ENCODE measurements at regions not wholly inside any gene's neighbourhood (a gene's known extent, or its start where the extent isn't known, plus 50 kb on each side); places are given as distances from the start of the nearest gene placed in this dataset.
"Not testable (repeated sequence)": the region's sequence is repeated elsewhere in the genome, so short reads cannot be mapped to it uniquely, and the experiment has no call there.

DNA sequence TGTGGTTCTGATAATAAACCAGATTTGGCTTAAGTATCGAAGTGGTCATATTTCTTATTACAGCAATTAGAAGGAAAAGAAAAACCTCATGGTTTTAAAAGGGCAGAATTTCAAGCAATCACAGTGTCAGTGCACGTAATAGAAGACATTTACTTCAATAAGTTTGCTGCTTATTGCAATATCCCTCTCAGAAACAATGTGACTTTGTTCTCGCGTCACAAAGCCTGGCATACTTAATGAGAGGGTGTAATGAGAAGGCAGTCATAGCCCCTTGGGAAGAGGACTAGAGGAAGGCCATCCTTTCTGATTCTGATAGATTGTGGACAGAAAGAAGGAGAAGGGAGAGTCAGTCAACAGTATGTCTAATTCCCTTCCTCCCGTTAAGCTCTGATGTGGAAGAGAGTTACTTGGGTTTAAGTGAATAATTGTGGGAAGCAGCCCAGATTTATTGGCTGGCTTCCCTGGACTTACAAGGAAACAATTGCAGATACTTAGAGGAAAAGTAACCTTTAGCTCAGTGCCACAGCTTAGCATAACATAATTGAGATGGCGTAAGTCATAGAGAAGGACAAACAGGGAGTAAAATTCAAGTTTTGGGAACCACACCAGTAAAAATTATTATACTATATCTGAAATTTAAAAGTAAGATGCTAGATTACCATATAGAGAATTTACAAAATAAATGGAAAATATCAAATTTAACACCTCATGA is 738.2 kb downstream of the PRIM2 start:
- not testable (repeated sequence) for H3K9me3 ChIP-seq, H3K36me3 ChIP-seq, H3K9ac ChIP-seq, H3K4me3 ChIP-seq, H3K27me3 ChIP-seq, H3K27ac ChIP-seq, H3K4me2 ChIP-seq, H4K20me1 ChIP-seq, H3K4me1 ChIP-seq

DNA sequence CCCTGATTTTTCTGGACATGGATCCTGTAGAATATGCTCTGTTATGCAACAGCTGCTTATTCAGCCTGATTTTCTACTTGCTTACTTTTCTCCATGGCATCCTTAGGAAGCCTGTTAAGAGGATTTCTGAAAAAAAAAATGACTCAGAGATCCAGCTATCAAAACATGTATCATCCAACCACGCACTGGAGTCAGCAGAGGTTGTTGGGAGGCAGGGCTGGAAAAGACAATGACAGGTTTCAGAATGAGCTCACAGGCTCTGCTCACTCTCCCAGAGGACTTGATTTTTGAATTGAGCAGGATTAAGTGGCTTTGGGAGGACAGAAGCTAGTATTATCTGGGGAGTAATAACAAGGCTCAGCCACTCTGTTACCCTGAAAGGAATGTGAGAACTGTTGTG is 742.3 kb downstream of the PRIM2 start:
- H3K27ac ChIP-seq, H4K20me1 ChIP-seq, H3K4me1 ChIP-seq, H3K27me3 ChIP-seq, H3K9ac ChIP-seq, H3K36me3 ChIP-seq, H3K4me2 ChIP-seq, H3K4me3 ChIP-seq, H3K9me3 ChIP-seq: not testable (repeated sequence)

DNA sequence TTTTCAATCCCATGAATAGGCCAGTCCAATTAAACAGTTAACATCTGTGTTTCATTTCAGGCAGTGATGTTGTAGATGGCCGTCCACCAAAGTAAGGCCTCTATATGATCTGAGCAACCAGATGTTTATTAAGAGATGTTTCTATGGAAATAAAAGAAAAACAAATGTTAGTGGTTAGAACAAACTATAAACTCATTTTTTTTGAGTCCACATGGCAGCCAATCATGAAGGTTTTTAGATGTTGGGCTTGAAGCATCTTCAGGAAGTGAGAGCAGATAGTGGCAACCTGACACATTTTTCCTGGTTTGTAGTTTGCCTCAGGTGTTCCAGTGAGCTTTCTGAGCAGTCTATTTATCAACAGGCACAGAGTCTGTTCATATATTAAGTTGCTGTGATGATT is 746.1 kb downstream of the PRIM2 start:
- H3K4me1 ChIP-seq, H4K20me1 ChIP-seq, H3K9me3 ChIP-seq, H3K9ac ChIP-seq, H3K4me2 ChIP-seq, H3K27me3 ChIP-seq, H3K4me3 ChIP-seq, H3K36me3 ChIP-seq, H3K27ac ChIP-seq: not testable (repeated sequence)

DNA sequence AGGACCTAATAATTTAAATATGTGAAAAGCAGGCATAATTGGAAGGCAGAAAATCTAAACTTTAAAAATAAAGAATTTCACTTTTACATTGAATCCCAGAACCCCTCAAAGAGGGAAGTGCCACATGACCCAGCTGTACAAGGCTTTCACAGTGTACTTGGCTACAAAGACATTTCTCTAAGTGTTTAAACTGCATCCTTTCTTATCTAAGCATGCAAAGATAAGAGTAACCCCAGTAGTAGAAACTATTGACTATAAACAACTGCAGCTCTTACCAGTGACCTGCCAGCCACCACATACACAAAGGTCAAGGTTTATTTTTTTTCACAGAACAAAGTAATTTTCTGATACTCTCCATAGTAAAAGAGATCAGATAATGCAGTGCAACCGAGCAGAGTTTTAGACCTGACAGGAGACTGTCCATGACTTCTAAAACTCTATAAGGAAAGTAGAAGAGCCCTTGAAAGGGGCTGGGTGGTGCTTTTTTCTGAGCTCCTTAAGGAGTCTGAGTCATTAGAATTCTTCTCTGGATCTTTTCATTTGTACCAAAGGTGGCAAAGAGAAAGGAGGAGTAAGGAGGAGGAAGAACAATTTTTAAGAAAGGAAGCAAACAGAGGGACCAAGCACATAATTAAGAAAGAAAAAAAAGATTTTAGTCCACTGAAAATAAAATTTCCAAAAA is 750.6 kb downstream of the PRIM2 start:
- H4K20me1 ChIP-seq, H3K4me3 ChIP-seq, H3K27me3 ChIP-seq, H3K4me2 ChIP-seq, H3K4me1 ChIP-seq, H3K27ac ChIP-seq, H3K36me3 ChIP-seq, H3K9ac ChIP-seq, H3K9me3 ChIP-seq: not testable (repeated sequence)

DNA sequence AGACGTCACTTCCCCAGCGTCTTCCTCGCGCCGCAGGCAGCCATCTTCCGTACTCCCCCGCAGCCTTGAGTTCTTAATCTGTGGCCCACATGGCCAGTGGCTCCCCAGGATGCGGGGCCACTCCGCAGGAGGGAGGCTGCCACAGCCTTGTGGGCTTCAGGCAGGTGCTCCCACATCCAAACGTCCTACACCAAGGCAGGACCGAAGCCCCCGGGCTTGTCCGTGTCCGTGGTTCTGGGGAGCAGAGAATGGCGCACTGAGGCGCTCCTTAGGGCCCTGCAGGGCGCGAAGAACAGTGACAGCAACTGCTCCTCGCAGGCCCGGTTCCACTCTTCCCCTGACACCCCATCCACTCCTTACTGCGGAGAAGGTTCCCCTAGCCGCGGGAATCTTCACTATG is 755.8 kb downstream of the PRIM2 start:
- Histone ChIP-seq H3K4me2 (no peak overlapping the region), H3K27ac (no peak overlapping the region), H4K20me1 (no peaks in the 10 kb centered on the region), H3K9ac (no peak overlapping the region), H3K4me3 (no peak overlapping the region), H3K27me3 (no peaks in the 10 kb centered on the region), H3K9me3 (no peaks in the 10 kb centered on the region), H3K36me3 (no peaks in the 10 kb centered on the region), H3K4me1 (no peaks in the 10 kb centered on the region)
- no peak for TF ChIP-seq Cebpa-rat (IDR thresholded peaks at IDR 0.05)

DNA sequence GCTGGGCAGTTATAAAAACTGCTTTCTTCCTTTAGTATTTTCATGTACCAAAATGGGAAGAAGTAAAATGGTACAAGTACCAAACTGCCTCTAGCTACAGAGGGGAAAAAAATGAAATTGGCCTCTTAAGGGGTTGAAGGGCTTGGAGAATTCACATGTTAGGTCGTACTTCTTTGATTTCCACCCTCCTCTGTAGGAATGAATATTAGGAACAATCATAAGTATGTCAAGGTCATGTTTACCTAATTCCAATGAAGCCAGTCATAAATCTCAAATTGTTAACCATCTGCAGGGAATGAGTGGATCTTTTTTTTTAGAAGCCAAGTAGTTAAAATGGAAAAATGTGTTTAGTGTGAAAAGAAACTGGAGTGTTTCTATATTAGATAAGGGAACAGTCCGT is 772.6 kb downstream of the PRIM2 start:
- not testable (repeated sequence) for H3K36me3 ChIP-seq, H3K4me1 ChIP-seq, H3K4me2 ChIP-seq, H3K4me3 ChIP-seq, H3K9ac ChIP-seq, H4K20me1 ChIP-seq, H3K27me3 ChIP-seq, H3K9me3 ChIP-seq, H3K27ac ChIP-seq

DNA sequence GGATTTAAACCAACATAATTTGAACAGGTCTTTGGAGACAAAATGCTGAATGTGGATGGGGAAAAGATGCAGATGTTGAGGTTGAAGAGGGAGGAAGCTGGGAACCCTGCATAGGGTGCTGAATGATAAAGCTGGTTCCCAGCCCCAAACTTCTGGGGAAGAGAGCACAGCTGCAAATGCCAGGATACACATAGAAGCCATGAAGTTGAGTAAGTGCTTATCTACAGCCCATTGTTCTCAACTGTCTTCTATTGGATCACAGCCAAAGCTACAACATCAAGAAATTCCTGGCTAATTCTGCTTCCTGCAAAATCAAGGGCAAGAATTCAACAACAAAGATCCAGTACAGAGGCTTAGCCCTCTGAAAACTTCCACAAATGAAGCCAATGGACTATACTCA is 779.8 kb downstream of the PRIM2 start:
- not testable (repeated sequence) for H3K27ac ChIP-seq, H3K4me2 ChIP-seq, H3K9ac ChIP-seq, H3K36me3 ChIP-seq, H3K27me3 ChIP-seq, H4K20me1 ChIP-seq, H3K4me1 ChIP-seq, H3K9me3 ChIP-seq, H3K4me3 ChIP-seq

- no peak for TF ChIP-seq Cebpa-rat (IDR thresholded peaks at IDR 0.05)
- no peaks in the 10 kb centered on the region for H3K4me1 ChIP-seq
- H3K9me3 ChIP-seq: no peaks in the 10 kb centered on the region
- H3K9ac ChIP-seq: no peak overlapping the region
- no peak overlapping the region for H3K4me3 ChIP-seq
- no peaks in the 10 kb centered on the region for H4K20me1 ChIP-seq
- no peak overlapping the region for H3K4me2 ChIP-seq
- H3K36me3 ChIP-seq: no peaks in the 10 kb centered on the region
- H3K27ac ChIP-seq: no peak overlapping the region
- no peaks in the 10 kb centered on the region for H3K27me3 ChIP-seq
These were observed 796.5 kb downstream of the PRIM2 start for GRCh38 chr6:58113960-58114359.

GRCh38 chr6:58117162-58117561 is 799.7 kb downstream of the PRIM2 start:
- H3K4me2 ChIP-seq, H4K20me1 ChIP-seq, H3K4me3 ChIP-seq, H3K9ac ChIP-seq, H3K36me3 ChIP-seq, H3K9me3 ChIP-seq, H3K4me1 ChIP-seq, H3K27ac ChIP-seq, H3K27me3 ChIP-seq: not testable (repeated sequence)

DNA sequence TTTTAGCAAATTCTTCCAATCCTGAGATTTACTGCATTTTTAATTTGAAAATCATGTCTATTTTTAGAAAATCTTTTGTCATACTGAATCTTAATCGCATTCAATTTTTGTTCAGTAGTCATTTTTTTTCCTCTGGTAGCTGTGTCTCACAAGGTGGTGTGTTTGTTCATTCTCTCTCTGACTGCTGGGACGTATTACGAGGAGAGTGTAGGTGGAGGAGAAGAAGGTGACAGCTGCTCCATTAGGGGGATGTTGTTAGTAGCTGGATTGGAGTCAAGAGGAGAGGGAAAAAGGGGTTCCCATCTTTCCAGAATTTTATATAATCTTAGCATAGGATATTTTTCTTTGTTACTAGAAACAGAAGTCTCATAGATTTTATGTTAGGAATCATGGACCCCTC is 804.2 kb downstream of the PRIM2 start:
- H3K4me3 ChIP-seq, H3K4me1 ChIP-seq, H3K27me3 ChIP-seq, H4K20me1 ChIP-seq, H3K36me3 ChIP-seq, H3K4me2 ChIP-seq, H3K9me3 ChIP-seq, H3K9ac ChIP-seq, H3K27ac ChIP-seq: not testable (repeated sequence)

DNA sequence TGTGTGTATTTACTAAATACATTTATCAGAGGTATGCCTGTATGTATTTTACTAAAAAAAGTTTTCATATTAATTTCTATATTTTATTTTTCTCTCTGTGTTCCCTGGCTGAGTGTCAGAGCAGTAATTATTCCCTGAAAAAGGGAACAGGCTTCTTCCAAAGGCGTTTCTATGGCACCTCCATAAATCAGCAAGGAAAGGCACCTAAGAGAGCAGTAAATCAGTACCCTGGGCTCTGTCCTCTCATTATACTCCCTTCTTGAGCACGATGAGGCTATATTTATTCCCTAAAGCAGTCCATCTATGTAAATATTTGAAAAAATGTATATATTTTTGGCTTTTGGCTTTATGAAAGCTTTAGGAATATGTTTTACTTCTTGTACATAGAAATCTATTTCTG is 806.3 kb downstream of the PRIM2 start:
- not testable (repeated sequence) for H3K9ac ChIP-seq, H3K9me3 ChIP-seq, H3K4me1 ChIP-seq, H3K4me3 ChIP-seq, H3K36me3 ChIP-seq, H3K4me2 ChIP-seq, H4K20me1 ChIP-seq, H3K27me3 ChIP-seq, H3K27ac ChIP-seq

- not testable (repeated sequence) for H4K20me1 ChIP-seq, H3K27ac ChIP-seq, H3K9ac ChIP-seq, H3K4me3 ChIP-seq, H3K27me3 ChIP-seq, H3K4me2 ChIP-seq, H3K9me3 ChIP-seq, H3K4me1 ChIP-seq, H3K36me3 ChIP-seq
These were observed 811.1 kb downstream of the PRIM2 start for GRCh38 chr6:58128549-58128948.

DNA sequence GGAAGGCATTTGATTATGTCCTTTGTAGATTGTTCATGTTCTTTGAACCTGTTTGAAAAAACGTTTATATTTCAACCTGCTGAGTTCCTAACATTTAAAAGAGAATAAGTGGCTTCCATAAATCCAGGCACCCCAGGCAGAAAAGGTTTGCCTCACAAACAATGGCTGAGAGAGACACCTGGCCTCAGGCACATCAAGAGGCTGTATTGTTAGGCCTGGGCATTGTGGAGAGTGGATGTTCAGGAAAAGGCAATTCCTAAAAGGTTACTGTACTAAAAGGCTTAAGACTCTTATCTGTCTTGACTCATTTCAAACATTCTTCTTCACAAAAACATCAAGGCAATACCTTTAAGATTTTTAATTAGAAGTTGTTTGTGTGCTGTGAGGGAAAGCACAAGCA is 811.7 kb downstream of the PRIM2 start:
- not testable (repeated sequence) for H3K9ac ChIP-seq, H3K4me3 ChIP-seq, H4K20me1 ChIP-seq, H3K4me1 ChIP-seq, H3K36me3 ChIP-seq, H3K27me3 ChIP-seq, H3K9me3 ChIP-seq, H3K27ac ChIP-seq, H3K4me2 ChIP-seq

GRCh38 chr6:58139746-58140145 is 822.3 kb downstream of the PRIM2 start:
- not testable (repeated sequence) for H3K27me3 ChIP-seq, H3K36me3 ChIP-seq, H3K4me3 ChIP-seq, H3K4me1 ChIP-seq, H3K27ac ChIP-seq, H4K20me1 ChIP-seq, H3K9ac ChIP-seq, H3K9me3 ChIP-seq, H3K4me2 ChIP-seq

DNA sequence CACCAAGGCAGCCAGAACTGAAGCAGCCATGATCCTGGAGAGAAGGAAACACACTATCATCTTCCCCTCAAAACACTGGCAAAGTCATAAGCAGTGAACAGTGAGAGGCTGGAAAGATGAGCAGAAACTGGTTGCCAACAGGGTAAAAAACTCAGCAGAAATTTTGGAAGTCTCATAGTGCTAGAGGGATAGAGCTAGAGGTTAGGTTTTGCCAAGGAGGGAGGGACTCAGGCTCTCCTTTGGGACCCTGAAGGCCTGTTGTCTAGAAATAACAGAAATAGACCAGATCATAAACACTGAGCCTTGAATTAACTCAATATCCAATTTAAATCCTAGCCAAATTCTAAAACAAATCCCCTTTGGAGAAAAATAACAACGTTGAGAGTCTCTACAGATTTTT is 853.6 kb downstream of the PRIM2 start:
- not testable (repeated sequence) for H3K9me3 ChIP-seq, H3K27me3 ChIP-seq, H4K20me1 ChIP-seq, H3K4me2 ChIP-seq, H3K4me3 ChIP-seq, H3K27ac ChIP-seq, H3K36me3 ChIP-seq, H3K9ac ChIP-seq, H3K4me1 ChIP-seq
